Activated naive CD8-positive, alpha-beta T cell treated with anti-CD3 and anti-CD28 coated beads for 36 hours (primary cell): ENCODE measurements at regions not wholly inside any gene's neighbourhood (a gene's known extent, or its start where the extent isn't known, plus 50 kb on each side); places are given as distances from the start of the nearest gene placed in this dataset.

ENCODE experiments used
- DNase-seq: peaks from one replicate; pipeline ENCODE4 v3.0.0; 2021
- H3K27ac Mint-ChIP-seq: one replicate; pipeline ENCODE4 v1.8.0; 2022; ENCODE audit warnings: mild to moderate bottlenecking, moderate library complexity, mixed read lengths
- H3K27me3 Mint-ChIP-seq: one replicate; pipeline ENCODE4 v1.8.0; 2022; ENCODE audit warnings: mild to moderate bottlenecking, mixed read lengths
- H3K36me3 Mint-ChIP-seq: one replicate; pipeline ENCODE4 v1.8.0; 2021; ENCODE audit warnings: mild to moderate bottlenecking, mixed read lengths
- H3K4me1 Mint-ChIP-seq: one replicate; pipeline ENCODE4 v1.8.0; 2021; ENCODE audit warnings: mixed read lengths
- H3K4me3 Mint-ChIP-seq: one replicate; pipeline ENCODE4 v1.8.0; 2022; ENCODE audit warnings: mild to moderate bottlenecking, moderate library complexity, mixed read lengths
- H3K9me3 Mint-ChIP-seq: one replicate; pipeline ENCODE4 v1.8.0; 2022; ENCODE audit warnings: mixed read lengths

DNA sequence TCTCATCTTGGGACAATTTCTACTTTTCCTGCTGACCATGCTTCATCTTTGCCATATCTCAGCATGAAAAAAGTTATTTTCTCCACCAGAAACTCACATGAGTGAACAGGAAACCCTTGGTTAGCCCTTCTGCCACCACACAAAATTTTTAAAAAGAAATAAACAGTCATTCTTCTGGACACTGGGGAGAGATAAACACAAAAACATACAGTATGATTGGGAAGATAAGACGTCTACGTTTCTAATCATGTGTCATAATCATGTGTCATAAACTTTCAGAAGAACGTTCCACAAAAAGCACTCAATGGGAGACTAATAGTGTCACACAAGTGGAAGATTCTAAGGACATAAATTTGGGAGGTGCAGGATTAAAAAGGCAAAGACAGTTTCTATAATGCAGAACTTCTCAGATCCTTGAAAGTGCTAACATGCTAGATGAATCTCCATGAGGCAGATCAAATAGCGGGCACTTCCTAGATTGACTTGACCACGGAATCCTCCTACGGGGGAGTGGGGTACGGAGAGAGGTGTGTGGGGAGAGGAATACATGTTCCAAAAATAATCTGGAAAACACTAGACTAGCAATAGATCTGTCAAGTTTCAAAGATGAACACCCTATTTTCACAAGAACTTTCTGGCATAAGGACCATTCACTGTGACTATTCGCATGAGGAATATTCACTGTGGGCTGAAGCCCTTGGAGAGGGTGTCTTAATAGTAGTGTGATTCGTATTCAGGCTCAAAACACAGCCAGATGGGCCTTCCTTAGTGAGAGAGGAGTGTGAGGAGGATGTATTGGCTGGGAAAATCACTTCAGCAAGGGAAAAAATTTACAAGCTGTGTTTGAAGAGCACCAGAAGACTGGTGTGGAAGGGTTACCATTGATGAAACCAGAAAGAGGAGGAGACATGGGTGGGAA is 206.7 kb downstream of the SETD4 start:
- Mint-ChIP-seq H3K4me1 (no peaks in the 10 kb centered on the region), H3K27me3 (peaks cover 12% of the 10 kb centered on the region), H3K9me3 (no peaks in the 10 kb centered on the region), H3K27ac (no peak overlapping the region), H3K36me3 (no peaks in the 10 kb centered on the region), H3K4me3 (no peak overlapping the region)
- no peak for DNase-seq

DNA sequence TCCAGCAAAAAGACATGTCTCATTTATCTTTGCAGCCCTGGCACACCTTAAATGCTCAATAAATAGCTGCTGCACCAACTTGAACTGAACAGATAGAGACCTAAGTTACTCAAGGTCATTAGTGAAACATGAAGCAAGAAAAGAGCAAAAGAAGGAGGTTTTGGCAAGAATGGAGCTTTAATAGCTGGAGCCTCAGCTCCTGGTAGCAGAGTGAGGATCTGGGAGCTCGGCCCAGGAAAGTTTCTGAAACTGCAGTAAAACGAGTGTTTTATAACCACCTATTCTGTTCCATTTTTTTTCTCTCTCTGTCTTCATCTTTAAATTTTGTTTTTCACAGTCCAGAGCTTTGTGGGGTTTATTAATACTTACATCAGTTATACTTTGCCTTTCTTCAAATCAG is 207.5 kb downstream of the SETD4 start:
- no peak overlapping the region for H3K27ac Mint-ChIP-seq
- no peaks in the 10 kb centered on the region for H3K36me3 Mint-ChIP-seq
- DNase-seq: no peak
- no peaks in the 10 kb centered on the region for H3K4me1 Mint-ChIP-seq
- no peaks in the 10 kb centered on the region for H3K9me3 Mint-ChIP-seq
- peaks cover 12% of the 10 kb centered on the region for H3K27me3 Mint-ChIP-seq
- no peak overlapping the region for H3K4me3 Mint-ChIP-seq

DNA sequence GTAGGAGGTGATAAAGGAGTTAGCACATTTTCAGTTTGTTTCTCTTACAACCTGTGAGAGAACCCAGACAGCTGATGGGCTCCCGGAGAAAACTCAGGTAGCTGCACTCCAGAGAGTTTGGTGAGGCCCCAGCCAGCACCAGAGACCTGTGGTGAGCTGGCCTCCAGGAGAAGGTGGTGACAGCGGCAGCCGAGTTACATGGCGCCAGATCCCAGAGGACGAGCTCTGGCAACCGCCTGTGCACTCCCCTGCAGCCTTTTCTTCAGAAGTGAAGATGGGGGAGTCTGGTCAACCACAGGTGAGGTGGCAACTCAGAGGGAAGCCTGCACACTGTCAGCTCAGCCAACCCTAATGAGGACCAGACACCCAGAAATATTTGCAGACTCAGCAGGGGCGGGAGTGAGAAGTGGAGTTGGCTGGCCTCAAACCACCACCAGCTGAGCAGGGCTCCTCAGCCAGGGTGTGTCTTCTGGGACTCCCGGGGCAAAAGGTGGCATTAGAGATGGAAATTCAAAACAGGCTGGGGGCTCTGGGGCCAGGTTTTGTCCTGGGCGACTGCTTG is 209.7 kb downstream of the SETD4 start:
- Mint-ChIP-seq H3K36me3 (no peaks in the 10 kb centered on the region), H3K9me3 (no peaks in the 10 kb centered on the region), H3K4me1 (no peaks in the 10 kb centered on the region), H3K4me3 (no peak overlapping the region), H3K27me3 (peaks cover 12% of the 10 kb centered on the region), H3K27ac (no peak overlapping the region)
- DNase-seq: no peak

DNA sequence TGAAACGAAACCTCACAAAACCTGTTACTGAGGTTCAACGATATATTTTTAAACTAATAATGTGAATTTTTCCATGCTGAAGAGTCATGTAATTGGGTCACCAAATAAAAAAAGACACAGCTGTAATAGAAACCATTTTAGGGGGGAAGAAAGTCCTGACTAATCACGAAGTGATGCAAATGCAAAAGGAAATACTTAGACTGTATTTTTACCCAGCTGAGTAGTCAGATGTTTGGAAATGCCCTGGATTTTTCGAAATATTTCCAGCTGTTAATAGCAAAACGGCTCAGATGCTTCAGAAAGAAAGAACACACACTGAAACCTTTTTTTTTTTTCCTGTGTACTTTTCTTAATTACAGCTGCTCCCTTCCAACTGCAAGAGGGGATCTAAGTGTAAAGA is 210.3 kb downstream of the SETD4 start:
- Mint-ChIP-seq H3K36me3 (no peaks in the 10 kb centered on the region), H3K4me1 (no peaks in the 10 kb centered on the region), H3K9me3 (no peaks in the 10 kb centered on the region), H3K27me3 (peaks cover 12% of the 10 kb centered on the region), H3K27ac (no peak overlapping the region), H3K4me3 (no peak overlapping the region)
- no peak for DNase-seq

DNA sequence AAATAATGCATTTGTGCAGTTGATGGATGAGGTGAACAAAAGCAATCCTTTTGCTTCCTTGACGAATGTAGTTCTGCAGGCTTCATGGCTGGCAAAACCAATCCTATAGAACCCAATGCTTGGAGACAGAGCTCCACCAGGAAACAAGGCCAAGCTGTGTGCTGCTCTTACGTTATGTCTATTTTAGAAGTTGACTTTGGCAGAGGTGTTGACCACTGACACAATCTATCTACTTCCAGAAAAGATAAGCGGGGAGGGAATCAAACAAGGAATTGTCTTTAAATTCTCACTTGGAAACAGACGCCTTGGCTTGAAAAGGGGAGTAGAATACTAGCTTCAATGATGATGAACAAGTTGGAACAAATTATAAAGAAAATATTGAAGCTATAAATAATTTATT is 211.2 kb downstream of the SETD4 start:
- no peaks in the 10 kb centered on the region for H3K36me3 Mint-ChIP-seq
- no peak overlapping the region for H3K27ac Mint-ChIP-seq
- H3K4me1 Mint-ChIP-seq: no peaks in the 10 kb centered on the region

DNA sequence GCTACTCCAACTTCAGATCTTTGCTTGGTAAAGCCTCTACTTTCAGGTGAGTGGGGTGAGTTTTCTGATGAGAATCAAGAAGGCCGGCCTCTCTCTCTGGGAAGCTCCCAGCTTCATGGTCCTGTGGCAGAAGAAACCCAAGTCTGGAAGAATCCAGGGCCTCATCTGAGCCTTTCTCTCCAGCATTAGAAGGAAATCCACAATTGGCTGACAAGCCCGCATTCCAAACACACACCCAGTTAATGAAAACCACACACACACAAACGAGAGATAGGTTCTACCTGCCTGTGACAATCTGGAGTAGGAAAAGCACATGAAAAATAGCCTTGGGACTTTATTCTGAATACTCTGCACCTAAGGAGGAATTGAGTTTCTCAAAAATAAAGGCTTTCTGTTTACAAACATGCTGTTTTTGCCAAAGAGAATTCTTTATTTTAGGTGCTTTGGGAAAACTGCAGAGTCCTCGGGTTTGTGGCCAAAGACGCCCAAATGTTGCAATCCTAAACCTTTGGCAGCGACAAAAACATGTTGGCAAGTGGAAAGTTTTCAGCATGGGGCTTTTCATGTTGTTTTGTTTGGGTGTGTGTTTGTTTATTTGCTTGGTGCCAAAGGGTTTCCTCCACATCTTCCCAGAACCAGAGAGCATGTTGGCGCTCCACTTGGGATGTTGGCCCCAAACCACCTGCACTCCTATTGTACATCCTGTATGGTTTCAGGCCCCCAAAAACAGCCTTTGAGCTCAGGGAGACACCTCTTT is 216.2 kb downstream of the SETD4 start:
- no peak for DNase-seq
- Mint-ChIP-seq H3K4me3 (no peak overlapping the region), H3K27ac (no peak overlapping the region), H3K36me3 (no peaks in the 10 kb centered on the region), H3K9me3 (no peaks in the 10 kb centered on the region), H3K4me1 (no peaks in the 10 kb centered on the region), H3K27me3 (no peaks in the 10 kb centered on the region)

More for the DNA sequence above, 211.2 kb downstream of the SETD4 start:
- Mint-ChIP-seq H3K4me3 (no peak overlapping the region), H3K27me3 (peaks cover 12% of the 10 kb centered on the region), H3K9me3 (no peaks in the 10 kb centered on the region)
- DNase-seq: no peak

DNA sequence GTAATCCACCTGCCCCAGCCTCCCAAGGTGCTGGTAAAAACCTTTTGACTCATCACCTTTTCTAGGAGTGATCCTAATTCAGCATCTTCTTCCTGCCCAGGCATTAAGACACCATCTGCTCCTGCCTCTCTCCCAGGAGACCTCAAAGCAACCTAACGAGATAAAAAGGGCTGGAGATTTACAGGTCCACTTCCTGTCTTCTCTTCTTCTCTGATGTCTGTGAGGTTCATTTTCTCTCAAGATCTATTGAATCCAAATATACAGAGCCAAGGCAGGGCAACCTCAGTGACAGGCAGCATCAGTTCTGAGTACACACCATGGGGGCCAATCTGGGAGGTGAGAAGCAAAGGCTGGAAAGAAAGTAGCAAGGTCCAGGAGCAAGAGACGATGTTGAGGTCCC is 219.4 kb downstream of the SETD4 start:
- H3K27me3 Mint-ChIP-seq: no peaks in the 10 kb centered on the region
- H3K4me3 Mint-ChIP-seq: no peak overlapping the region
- no peaks in the 10 kb centered on the region for H3K9me3 Mint-ChIP-seq
- no peak overlapping the region for H3K27ac Mint-ChIP-seq
- peaks cover 2% of the 10 kb centered on the region for H3K4me1 Mint-ChIP-seq
- no peaks in the 10 kb centered on the region for H3K36me3 Mint-ChIP-seq
- no peak for DNase-seq

DNA sequence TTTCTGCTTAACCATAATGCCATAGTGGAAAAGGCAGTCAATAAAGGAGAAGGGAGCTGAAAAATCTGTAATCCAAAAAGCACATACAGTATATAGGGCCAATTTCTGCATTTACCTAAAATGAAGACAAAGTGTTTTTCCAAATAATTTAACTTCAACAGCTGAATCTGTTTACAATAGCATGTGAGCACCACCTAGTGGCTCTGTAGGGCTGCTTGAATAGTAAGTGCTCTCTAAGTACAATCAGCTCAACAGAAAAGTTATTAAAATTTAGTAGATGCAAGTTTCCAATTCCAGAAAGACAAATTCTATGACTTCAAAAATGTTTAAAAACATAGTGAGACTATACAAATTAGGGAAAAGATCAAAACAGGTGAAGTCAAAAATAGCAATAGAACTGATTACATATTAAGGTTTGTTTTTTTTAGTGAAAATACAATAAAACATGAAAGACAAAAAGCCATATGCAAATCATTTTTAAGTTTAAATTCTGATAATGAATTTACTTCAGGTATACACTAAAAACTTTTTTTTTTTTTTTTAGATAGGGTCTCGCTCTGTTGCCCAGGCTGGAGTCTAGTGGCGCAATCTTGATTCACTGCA is 220.0 kb downstream of the SETD4 start:
- peak; percentile 25 for DNase-seq
- no peak overlapping the region for H3K27ac Mint-ChIP-seq
- no peaks in the 10 kb centered on the region for H3K27me3 Mint-ChIP-seq
- no peaks in the 10 kb centered on the region for H3K9me3 Mint-ChIP-seq
- no peak overlapping the region for H3K4me3 Mint-ChIP-seq
- peaks cover 2% of the 10 kb centered on the region for H3K4me1 Mint-ChIP-seq
- H3K36me3 Mint-ChIP-seq: no peaks in the 10 kb centered on the region

DNA sequence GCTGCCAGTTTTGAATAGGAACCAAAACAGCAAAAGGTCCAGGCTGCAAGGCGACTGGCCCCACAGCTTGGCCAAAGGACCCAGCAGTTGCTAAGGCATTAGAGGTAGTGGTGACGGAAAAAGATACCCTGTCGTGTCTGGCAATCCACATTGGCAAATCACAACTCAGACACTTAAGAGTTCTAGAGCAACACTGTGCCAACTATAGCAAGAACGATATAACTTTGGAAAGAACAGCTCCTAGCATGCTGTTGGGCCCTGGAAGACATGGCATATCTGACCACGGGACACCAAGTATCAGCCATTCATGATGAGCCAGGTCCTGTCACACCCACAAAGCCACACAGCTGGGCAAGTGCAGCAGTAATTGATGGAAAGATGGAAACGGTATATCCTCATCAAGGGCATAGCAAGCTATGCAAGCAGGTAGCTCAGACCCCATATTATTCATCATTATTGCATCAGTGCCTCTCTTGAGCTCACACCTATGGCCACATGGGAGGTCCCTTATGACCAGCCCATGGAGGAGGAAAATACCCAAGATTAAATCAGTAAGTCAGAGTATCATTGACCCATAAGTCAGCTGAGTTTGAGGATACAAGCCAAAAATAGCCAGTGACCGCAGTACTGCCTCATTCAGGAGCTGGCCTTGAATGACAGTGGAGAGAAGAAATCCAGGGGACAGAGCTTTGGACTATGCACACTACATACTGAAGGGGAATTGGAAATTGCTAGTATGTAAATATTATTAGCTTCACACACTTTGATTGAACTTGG is 221.2 kb downstream of the SETD4 start:
- no peak overlapping the region for H3K27ac Mint-ChIP-seq
- no peak overlapping the region for H3K4me3 Mint-ChIP-seq
- no peaks in the 10 kb centered on the region for H3K36me3 Mint-ChIP-seq
- H3K4me1 Mint-ChIP-seq: peaks cover 2% of the 10 kb centered on the region
- no peaks in the 10 kb centered on the region for H3K27me3 Mint-ChIP-seq
- DNase-seq: no peak
- H3K9me3 Mint-ChIP-seq: no peaks in the 10 kb centered on the region

DNA sequence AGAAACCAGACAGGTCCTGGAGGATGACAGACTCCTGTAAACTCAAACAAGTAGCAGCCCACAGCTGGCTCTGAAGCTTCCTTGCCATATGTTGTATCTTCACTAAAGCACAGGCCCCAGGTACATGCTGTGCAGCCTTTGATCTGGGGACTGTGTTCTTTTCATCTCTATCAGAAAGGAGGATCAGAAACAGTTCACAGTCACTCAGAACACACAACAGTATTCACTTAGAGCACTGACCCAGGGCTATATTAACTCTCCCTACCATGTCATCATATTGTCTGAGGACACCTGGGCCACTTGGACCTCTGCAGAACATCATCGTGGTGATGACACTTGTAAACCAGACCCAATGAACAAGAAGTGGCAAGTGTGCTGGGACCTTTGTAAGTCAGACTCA is 222.0 kb downstream of the SETD4 start:
- Mint-ChIP-seq H3K36me3 (no peaks in the 10 kb centered on the region), H3K9me3 (no peaks in the 10 kb centered on the region), H3K27ac (no peak overlapping the region), H3K4me3 (no peak overlapping the region), H3K27me3 (no peaks in the 10 kb centered on the region), H3K4me1 (peaks cover 4% of the 10 kb centered on the region)
- DNase-seq: no peak

DNA sequence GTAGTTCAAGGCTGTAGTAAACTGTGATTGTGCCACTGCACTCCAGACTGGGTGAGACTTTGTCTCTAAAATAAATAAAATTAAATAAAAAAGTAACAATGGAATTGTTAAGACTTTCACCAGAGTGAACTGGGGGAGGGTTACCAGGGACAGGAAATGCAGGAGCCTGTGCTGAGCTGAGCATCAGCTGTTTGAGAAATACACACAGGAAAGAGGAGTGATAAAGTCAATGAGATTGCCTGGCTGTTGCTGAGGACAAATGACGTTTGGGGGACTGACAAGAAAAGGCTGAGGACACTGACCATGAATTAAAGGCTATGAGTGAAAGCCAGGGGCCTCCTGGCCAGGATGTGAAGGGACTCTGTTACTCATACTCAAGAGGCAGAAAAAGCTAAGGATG is 226.3 kb downstream of the SETD4 start:
- peaks cover 11% of the 10 kb centered on the region for H3K27me3 Mint-ChIP-seq
- no peak for DNase-seq
- no peaks in the 10 kb centered on the region for H3K36me3 Mint-ChIP-seq
- H3K4me3 Mint-ChIP-seq: no peak overlapping the region
- no peak overlapping the region for H3K27ac Mint-ChIP-seq
- no peaks in the 10 kb centered on the region for H3K9me3 Mint-ChIP-seq
- H3K4me1 Mint-ChIP-seq: peaks cover 10% of the 10 kb centered on the region

DNA sequence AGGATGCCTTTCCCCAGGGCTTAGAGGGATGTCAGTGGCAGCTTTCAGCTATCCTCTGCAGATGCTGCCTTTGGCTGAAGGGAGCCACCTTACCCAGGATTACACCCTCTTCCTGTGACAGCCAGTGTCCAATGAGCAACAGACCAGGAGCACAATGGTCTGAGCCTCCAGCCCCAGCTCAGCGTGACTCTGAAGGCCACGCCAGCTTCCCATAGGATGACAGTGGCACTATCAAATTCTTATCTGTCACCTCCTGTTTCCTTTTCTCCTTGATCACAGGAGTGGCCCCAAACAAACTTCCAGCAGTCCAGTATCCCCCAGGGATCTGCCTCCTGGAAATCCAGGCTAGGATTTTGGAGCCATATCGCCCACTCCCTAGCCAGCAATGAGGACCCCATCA is 226.9 kb downstream of the SETD4 start:
- H3K4me1 Mint-ChIP-seq: peaks cover 9% of the 10 kb centered on the region

DNA sequence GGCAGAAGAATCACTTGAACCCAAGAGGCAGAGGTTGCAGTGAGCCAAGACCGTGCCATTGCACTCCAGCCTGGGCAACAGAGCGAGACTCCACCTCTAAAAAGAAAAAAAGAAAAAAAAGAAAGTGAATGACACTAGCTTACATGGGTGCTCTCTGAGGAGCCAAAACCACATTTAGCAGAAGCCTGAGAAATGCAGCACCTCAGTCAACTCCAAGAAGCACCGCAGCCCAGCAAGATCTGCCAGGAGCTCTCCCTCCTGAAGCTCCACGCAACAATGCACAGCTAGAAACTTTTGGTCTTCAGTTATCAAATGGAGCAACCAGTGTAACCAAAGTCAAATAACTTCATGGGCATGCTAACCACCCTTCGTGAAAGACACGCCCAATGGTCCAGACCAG is 229.1 kb downstream of the SETD4 start:
- Mint-ChIP-seq H3K27ac (no peak overlapping the region), H3K4me3 (no peak overlapping the region), H3K9me3 (no peaks in the 10 kb centered on the region), H3K36me3 (no peaks in the 10 kb centered on the region), H3K27me3 (peaks cover 19% of the 10 kb centered on the region), H3K4me1 (peaks cover 9% of the 10 kb centered on the region)
- no peak for DNase-seq

More for the DNA sequence above, 226.9 kb downstream of the SETD4 start:
- Mint-ChIP-seq H3K9me3 (no peaks in the 10 kb centered on the region), H3K27ac (no peak overlapping the region), H3K4me3 (no peak overlapping the region), H3K36me3 (no peaks in the 10 kb centered on the region), H3K27me3 (peaks cover 17% of the 10 kb centered on the region)
- no peak for DNase-seq

DNA sequence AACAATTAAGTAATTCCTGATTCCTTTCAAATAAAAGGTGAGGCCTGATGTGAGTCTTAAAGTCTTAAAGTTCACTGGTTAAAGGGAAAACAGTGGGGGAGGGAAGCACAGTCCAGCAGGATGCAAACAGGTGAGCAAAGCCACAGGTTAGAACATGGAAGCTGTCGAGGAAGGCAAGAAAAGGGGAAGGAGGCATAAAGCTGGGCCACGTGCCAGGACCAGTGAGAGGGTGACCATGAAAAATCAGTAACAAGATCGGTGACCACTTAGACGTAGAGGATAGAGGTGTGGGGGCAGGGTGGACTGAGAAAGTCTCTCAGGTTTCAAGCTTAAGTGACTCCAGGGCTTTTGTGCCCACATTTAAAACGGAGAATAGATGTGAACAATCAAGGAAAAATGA is 231.3 kb downstream of the SETD4 start:
- no peak overlapping the region for H3K27ac Mint-ChIP-seq
- H3K4me3 Mint-ChIP-seq: no peak overlapping the region
- H3K27me3 Mint-ChIP-seq: peaks cover 20% of the 10 kb centered on the region
- H3K36me3 Mint-ChIP-seq: no peaks in the 10 kb centered on the region
- DNase-seq: no peak
- H3K9me3 Mint-ChIP-seq: no peaks in the 10 kb centered on the region
- H3K4me1 Mint-ChIP-seq: peaks cover 7% of the 10 kb centered on the region
